NB4 (cell line): ENCODE measurements at regions not wholly inside any gene's neighbourhood (a gene's known extent, or its start where the extent isn't known, plus 50 kb on each side); places are given as distances from the start of the nearest gene placed in this dataset.

Experiments
- DNase-seq: peaks from one replicate; pipeline ENCODE4 v3.0.0; 2010; ENCODE audit warnings: low read depth
- H3K4me3 ChIP-seq: one replicate; pipeline ENCODE4 v1.5.1; 2011; ENCODE audit warnings: mild to moderate bottlenecking, low read depth, low read length, moderate library complexity
- CTCF ChIP-seq: IDR thresholded peaks from one replicate; pipeline ENCODE4 v1.5.1; 2012; ENCODE audit warnings: low read depth, low read length
- MAX ChIP-seq: IDR thresholded peaks from 2 replicates; pipeline ENCODE4 v1.6.1; 2011; ENCODE audit warnings: low read depth, low read length
- MYC ChIP-seq: IDR thresholded peaks from 2 replicates; pipeline ENCODE4 v1.6.1; 2011; ENCODE audit warnings: low read depth, low read length
- POLR2A ChIP-seq: IDR thresholded peaks from 2 replicates; pipeline ENCODE4 v1.6.1; 2011; ENCODE audit warnings: mild to moderate bottlenecking; ENCODE audit not compliant: insufficient read length; ENCODE audit errors: extremely low read depth

- H3K4me3 ChIP-seq: no peak overlapping the region
- DNase-seq: no peak
- TF ChIP-seq POLR2A (no peak), MYC (no peak), CTCF (no peak), MAX (no peak)
These were observed 71.4 kb upstream of the PPP2R5A start for GRCh38 chr1:212213784-212214183.

- H3K4me3 ChIP-seq: no peak overlapping the region
- no peak for TF ChIP-seq MAX
- no peak for TF ChIP-seq CTCF
- TF ChIP-seq MYC: no peak
- TF ChIP-seq POLR2A: no peak
- no peak for DNase-seq
These were observed 70.9 kb upstream of the PPP2R5A start for GRCh38 chr1:212214325-212214724.

GRCh38 chr1:212215910-212216309, 69.3 kb upstream of the PPP2R5A start:
- H3K4me3 ChIP-seq: no peak overlapping the region
- no peak for DNase-seq
- TF ChIP-seq MYC (no peak), MAX (no peak), POLR2A (no peak), CTCF (no peak)

GRCh38 chr1:212217633-212218032, 67.6 kb upstream of the PPP2R5A start:
- no peak overlapping the region for H3K4me3 ChIP-seq
- TF ChIP-seq CTCF: no peak
- no peak for TF ChIP-seq MYC
- DNase-seq: no peak

- no peak for TF ChIP-seq MYC
- TF ChIP-seq MAX: no peak
- no peak for TF ChIP-seq POLR2A
- no peak for TF ChIP-seq CTCF
- no peak overlapping the region for H3K4me3 ChIP-seq
- no peak for DNase-seq
These were observed 67.1 kb upstream of the PPP2R5A start for GRCh38 chr1:212218065-212218464.

GRCh38 chr1:212218911-212219310, 66.3 kb upstream of the PPP2R5A start:
- no peak for TF ChIP-seq CTCF
- TF ChIP-seq POLR2A: no peak
- TF ChIP-seq MYC: no peak
- no peak for TF ChIP-seq MAX
- no peak for DNase-seq
- no peak overlapping the region for H3K4me3 ChIP-seq
